ENCODE measurements at regions not wholly inside any gene's neighbourhood (a gene's known extent, or its start where the extent isn't known, plus 50 kb on each side); places are given as distances from the start of the nearest gene placed in this dataset.
A peak's percentile ranks its signal among the peaks of the same experiment; 100 is the strongest.

DNA sequence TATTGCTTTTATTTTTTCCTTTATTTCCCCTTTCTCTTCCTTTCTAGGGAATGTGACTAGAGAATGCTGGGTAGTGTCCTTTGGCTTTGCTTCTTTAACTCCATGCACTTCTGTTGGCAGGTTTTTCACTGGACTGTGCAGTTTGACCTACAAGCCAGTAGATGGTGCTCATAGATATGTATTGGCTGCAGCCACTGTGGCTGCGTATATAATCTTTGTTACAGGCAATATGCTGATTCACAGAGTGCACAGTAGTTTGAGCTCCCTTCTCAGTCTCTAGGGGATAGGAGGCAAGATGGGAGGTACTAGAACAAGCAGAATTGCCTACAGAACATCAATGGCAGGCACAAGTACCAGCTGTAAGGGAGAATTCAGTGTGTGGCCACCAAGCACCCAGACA, 503.5 kb downstream of the LRFN5 start:
- no peak for TF ChIP-seq ZFX (IDR thresholded peaks at IDR 0.05)
- TF ChIP-seq, protein P1, sequence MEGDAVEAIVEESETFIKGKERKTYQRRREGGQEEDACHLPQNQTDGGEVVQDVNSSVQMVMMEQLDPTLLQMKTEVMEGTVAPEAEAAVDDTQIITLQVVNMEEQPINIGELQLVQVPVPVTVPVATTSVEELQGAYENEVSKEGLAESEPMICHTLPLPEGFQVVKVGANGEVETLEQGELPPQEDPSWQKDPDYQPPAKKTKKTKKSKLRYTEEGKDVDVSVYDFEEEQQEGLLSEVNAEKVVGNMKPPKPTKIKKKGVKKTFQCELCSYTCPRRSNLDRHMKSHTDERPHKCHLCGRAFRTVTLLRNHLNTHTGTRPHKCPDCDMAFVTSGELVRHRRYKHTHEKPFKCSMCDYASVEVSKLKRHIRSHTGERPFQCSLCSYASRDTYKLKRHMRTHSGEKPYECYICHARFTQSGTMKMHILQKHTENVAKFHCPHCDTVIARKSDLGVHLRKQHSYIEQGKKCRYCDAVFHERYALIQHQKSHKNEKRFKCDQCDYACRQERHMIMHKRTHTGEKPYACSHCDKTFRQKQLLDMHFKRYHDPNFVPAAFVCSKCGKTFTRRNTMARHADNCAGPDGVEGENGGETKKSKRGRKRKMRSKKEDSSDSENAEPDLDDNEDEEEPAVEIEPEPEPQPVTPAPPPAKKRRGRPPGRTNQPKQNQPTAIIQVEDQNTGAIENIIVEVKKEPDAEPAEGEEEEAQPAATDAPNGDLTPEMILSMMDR (conservative IDR thresholded peaks at IDR 0.05) = peak; percentile 83
- H3K27ac ChIP-seq = no peak overlapping the region

DNA sequence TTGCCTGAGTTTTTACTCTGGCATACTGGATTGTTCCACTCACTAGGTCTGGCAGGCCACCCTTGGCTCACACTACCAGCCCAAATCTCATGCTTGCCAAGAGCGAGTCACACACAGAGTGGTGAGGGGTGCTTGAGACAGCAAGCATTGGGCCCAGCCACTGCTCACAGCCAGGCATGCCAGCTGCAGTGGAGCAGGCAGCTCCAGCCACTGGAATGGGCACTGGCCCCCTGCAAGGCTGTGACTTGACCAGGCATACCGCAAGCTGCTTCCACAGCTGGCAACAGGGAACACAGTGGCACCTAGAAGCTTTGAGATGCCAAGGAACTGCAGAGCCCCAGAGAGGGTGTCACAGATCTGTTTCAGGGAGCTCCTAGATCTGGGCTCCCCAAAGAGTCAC, 488.5 kb downstream of the LRFN5 start:
- no peak overlapping the region for H3K27ac ChIP-seq
- no peak for TF ChIP-seq ZFX (IDR thresholded peaks at IDR 0.05)
- TF ChIP-seq, protein P1 (conservative IDR thresholded peaks at IDR 0.05) = no peak

DNA sequence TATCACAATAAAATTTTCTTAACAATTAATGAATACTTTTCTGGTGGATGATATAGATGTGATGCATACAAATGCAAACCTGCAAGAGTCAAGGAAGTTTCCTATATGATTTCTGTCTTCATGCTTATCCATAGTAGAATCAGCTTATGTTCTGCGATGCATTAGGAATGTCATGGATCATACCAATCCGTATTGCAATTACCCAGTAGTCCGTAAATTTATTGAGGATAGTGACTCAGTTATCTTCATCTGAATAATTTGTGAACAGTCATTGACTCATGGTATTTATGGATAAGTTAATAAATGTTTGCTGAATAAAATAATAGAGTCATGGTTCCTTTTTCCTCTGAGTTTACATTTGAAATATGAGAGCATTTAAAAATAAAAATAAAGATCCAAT, 483.4 kb downstream of the LRFN5 start:
- H3K27ac ChIP-seq = no peak overlapping the region
- TF ChIP-seq, protein P1 (conservative IDR thresholded peaks at IDR 0.05) = no peak
- TF ChIP-seq ZFX (IDR thresholded peaks at IDR 0.05) = no peak

DNA sequence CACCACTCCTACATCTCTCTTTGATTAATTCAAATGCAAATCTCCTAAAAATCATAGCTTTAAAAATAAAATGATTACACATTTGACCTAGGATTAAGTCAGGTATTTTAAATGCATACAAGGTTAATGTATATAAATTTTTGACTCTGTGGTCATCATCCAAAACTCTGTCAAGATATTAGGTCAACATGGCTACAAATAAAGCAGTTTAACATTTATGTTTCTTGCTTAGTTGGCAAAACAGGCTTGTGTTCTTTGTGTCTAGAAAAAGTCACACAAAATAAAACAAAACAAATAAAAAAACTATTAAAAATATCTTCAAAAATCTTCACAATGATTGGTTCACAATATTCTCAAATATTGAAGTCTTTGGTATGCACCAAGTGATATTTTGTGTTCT, 473.2 kb downstream of the LRFN5 start:
- TF ChIP-seq, protein P1 (conservative IDR thresholded peaks at IDR 0.05) = no peak
- TF ChIP-seq ZFX (IDR thresholded peaks at IDR 0.05) = no peak
- no peak overlapping the region for H3K27ac ChIP-seq

DNA sequence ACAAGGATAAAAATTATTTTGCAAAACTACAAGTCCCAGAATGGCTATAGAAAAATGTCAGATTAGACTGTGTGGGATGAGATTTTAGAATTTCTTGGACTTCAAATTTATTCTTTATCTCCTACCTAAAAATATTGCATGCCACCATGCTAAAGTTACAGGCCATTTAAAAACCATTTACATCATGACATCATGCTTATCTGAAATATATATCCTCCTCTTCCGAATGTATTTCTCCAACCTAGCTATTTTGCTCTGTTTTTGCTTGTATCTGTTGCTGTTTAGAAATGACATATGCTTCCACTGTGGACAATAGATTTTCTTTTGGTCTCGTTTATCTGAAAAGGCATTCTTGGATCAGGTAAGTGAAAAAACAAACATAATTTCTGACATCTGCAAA, 471.7 kb downstream of the LRFN5 start:
- no peak overlapping the region for H3K27ac ChIP-seq
- no peak for TF ChIP-seq ZFX (IDR thresholded peaks at IDR 0.05)
- TF ChIP-seq, protein P1 (conservative IDR thresholded peaks at IDR 0.05) = no peak

DNA sequence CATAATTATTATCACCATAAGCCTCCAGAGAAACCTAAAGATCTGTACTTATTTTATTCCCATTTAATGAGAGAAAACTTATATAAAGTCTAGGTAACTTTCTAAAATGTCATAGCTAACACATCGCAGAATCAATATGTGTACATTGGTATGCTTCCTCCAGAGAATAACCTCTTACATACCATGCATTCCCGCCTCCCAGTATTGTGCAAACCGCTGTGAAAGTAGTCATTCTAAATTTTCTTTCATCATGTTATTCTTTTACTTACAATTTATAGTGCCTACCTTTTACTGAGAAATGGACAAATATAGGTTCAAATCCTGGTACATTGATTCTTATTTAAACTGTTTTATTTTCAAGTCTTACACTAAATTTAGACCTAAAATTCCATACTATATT, 463.4 kb downstream of the LRFN5 start:
- TF ChIP-seq, protein P1 (conservative IDR thresholded peaks at IDR 0.05) = no peak
- no peak for TF ChIP-seq ZFX (IDR thresholded peaks at IDR 0.05)
- H3K27ac ChIP-seq = no peak overlapping the region

DNA sequence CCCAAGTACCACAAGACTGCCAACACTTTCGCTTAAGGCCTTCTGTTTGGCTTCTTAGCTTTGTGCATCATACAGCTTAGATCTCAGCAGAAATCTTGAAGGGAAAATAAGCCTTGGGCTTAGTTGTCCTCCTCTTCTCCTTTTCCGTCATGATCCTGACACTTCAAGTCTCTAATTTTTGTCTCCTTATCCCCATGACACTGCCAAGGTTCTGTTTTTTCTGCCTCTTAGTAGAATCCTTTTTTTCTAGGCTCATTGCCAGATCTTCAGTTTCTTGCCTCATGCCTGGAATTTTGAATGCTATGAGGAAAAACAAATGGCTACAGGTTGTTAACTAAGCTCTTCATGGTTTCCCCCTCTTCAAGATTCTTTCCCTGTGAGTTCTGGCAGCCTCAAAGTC, 450.4 kb downstream of the LRFN5 start:
- no peak overlapping the region for H3K27ac ChIP-seq
- TF ChIP-seq, protein P1 (conservative IDR thresholded peaks at IDR 0.05) = no peak
- TF ChIP-seq ZFX (IDR thresholded peaks at IDR 0.05) = no peak
